Left ventricle myocardium inferior (tissue), 1 donor: ENCODE measurements at regions not wholly inside any gene's neighbourhood (a gene's known extent, or its start where the extent isn't known, plus 50 kb on each side); places are given as distances from the start of the nearest gene placed in this dataset.

ENCODE experiments used
- DNase-seq: peaks from one replicate; pipeline ENCODE4 v3.0.0-alpha.2; 2020
- H3K27ac ChIP-seq: fragments of 200-600 bp; replicated peaks from 2 replicates; pipeline ENCODE4 v1.8.0; 2021
- H3K27me3 ChIP-seq: fragments of 200-600 bp; 2 replicates; pipeline ENCODE4 v1.8.0; 2021; ENCODE audit warnings: low read depth
- H3K36me3 ChIP-seq: fragments of 200-600 bp; 2 replicates; pipeline ENCODE4 v1.8.0; 2021
- H3K4me1 ChIP-seq: fragments of 200-600 bp; 2 replicates; pipeline ENCODE4 v1.8.0; 2021
- H3K4me3 ChIP-seq: fragments of 200-600 bp; 2 replicates; pipeline ENCODE4 v1.8.0; 2021; ENCODE audit warnings: mild to moderate bottlenecking, moderate library complexity
- H3K9me3 ChIP-seq: fragments of 200-600 bp; replicated peaks from 2 replicates; pipeline ENCODE4 v1.8.0; 2021
- intact Hi-C: fragments of 100-400 bp; cut with micrococcal nuclease; formaldehyde crosslinking; loops from one replicate; pipeline ENCODE4 v1.11.0; 2022
- TF ChIP-seq, protein P1 (sequence below): fragments of 200-600 bp; IDR thresholded peaks from 2 replicates; pipeline ENCODE4 v1.8.0; 2021; ENCODE audit warnings: antibody characterized with exemption, mild to moderate bottlenecking, borderline replicate concordance
- donor health status: DM: no; HTN: yes; CAD: no; lungs with severe emphysema.

DNA sequence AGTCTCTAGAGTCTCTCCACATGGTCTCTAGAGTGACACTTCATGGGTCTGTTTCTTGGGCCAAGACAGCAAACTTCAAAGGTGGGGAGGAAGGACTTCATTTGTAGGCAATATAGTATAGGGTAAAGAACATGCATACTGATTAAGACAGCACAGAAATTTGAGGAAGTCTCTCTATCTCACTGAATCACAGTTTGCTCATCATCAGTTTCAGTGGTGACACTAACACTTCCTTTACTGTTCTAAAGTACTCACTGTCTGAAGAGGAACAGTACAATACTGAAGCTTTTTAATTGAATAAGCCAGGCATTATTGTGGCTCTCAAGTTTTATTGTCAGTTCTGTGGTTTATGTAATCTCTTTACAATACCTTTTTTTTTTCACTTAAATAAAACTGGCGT is 656.4 kb upstream of the CDH8 start:
- intact Hi-C loops = no loop called here
- Histone ChIP-seq H3K4me1 (no peaks in the 10 kb centered on the region), H3K9me3 (peaks cover 42% of the 10 kb centered on the region), H3K27me3 (no peaks in the 10 kb centered on the region), H3K4me3 (no peak overlapping the region), H3K27ac (no peak overlapping the region), H3K36me3 (no peaks in the 10 kb centered on the region)
- TF ChIP-seq, protein P1, sequence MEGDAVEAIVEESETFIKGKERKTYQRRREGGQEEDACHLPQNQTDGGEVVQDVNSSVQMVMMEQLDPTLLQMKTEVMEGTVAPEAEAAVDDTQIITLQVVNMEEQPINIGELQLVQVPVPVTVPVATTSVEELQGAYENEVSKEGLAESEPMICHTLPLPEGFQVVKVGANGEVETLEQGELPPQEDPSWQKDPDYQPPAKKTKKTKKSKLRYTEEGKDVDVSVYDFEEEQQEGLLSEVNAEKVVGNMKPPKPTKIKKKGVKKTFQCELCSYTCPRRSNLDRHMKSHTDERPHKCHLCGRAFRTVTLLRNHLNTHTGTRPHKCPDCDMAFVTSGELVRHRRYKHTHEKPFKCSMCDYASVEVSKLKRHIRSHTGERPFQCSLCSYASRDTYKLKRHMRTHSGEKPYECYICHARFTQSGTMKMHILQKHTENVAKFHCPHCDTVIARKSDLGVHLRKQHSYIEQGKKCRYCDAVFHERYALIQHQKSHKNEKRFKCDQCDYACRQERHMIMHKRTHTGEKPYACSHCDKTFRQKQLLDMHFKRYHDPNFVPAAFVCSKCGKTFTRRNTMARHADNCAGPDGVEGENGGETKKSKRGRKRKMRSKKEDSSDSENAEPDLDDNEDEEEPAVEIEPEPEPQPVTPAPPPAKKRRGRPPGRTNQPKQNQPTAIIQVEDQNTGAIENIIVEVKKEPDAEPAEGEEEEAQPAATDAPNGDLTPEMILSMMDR = no peak
- no peak for DNase-seq

DNA sequence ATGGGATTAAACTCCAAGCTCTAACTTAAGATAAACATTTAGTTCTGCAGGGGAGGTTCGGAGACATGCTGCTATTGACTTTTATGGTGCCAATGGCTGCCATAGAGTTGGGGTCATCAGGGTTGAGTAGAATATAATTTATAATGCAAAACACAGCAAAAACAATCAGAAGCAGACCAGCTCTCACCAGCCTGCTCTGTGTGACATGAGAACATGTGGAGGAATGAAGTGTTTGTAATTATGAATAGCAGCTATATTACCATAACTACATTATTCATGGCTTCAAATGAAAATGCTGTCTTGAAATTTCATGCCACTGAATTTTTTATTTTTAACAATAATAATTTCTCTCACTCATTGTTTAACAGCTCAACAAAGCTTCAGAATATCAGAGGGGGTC is 645.6 kb upstream of the CDH8 start:
- no peaks in the 10 kb centered on the region for H3K27me3 ChIP-seq
- no peak for DNase-seq
- intact Hi-C loops = no loop called here
- no peak overlapping the region for H3K27ac ChIP-seq
- no peaks in the 10 kb centered on the region for H3K4me1 ChIP-seq
- H3K9me3 ChIP-seq = peaks cover 60% of the 10 kb centered on the region
- H3K36me3 ChIP-seq = no peaks in the 10 kb centered on the region
- no peak overlapping the region for H3K4me3 ChIP-seq
- TF ChIP-seq, protein P1 = no peak

DNA sequence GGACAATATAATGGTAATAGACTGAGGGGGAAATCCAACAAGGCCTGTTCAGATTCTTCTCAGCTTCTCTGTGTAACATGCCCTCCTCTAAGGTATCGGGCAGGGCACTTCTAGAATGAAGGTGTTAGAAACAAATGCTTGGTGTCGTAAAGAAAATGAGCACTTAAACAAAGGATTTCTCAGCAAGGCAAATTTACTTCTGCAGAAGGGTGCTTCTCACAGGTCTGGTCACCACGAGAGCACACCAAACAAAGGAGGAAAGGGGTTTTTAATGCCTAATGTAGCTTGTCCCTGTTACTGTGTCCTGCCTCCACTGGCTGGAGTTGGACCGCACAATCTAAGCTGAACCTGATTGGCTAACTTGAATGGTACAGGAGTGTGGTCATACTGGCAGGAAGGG is 642.6 kb upstream of the CDH8 start:
- no peak overlapping the region for H3K4me3 ChIP-seq
- intact Hi-C loops = no loop called here
- TF ChIP-seq, protein P1 = no peak
- peaks cover 49% of the 10 kb centered on the region for H3K9me3 ChIP-seq
- no peak overlapping the region for H3K27ac ChIP-seq
- no peak for DNase-seq
- no peaks in the 10 kb centered on the region for H3K27me3 ChIP-seq
- no peaks in the 10 kb centered on the region for H3K4me1 ChIP-seq
- H3K36me3 ChIP-seq = no peaks in the 10 kb centered on the region

DNA sequence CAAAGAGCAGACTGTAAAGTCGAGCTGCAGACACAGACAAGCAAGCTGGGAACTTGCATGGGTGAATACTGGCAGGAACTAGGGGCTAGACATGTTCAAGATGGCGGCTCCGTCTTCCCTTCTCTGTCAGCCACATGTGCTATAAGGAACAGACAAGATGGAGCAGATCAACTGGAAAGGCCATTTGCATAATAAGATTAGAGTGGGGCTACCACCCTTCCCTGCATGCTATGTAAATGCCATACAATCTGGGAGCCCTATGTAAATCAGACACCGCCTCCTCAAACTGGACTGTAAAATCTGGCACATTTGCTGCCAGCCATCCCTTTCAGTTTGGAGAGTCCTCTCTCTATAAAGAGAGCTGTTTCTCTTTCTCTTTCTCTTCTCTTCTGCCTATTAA is 640.1 kb upstream of the CDH8 start:
- Histone ChIP-seq H3K27ac (no peak overlapping the region), H3K36me3 (no peaks in the 10 kb centered on the region), H3K27me3 (no peaks in the 10 kb centered on the region), H3K4me1 (no peaks in the 10 kb centered on the region), H3K4me3 (no peak overlapping the region), H3K9me3 (peaks cover 43% of the 10 kb centered on the region)
- no peak for DNase-seq
- intact Hi-C loops = no loop called here
- TF ChIP-seq, protein P1 = no peak

DNA sequence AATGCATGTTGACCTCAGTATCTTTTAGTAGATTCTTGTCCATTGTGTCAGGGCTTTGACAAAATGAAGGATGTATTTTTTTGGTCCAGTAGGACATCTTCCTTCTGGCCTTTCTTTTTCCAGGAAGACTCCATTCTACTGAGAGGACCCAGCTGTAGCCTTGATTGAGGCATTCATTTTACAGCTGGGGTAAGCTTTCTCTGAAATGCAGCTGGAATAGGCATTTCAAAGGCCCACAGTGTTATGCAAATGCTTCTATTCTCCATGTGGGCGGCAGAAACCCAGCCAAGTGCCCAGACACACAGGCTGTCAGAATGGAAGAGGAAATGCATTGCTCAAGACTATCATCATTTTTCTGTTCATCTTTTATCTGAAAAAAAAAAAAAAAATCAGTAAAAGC is 629.0 kb upstream of the CDH8 start:
- no peaks in the 10 kb centered on the region for H3K27me3 ChIP-seq
- no peaks in the 10 kb centered on the region for H3K4me1 ChIP-seq
- no peak for DNase-seq
- peaks cover 12% of the 10 kb centered on the region for H3K9me3 ChIP-seq
- no peak overlapping the region for H3K4me3 ChIP-seq
- no peaks in the 10 kb centered on the region for H3K36me3 ChIP-seq
- H3K27ac ChIP-seq = no peak overlapping the region
- intact Hi-C loops = no loop called here
- TF ChIP-seq, protein P1 = no peak

DNA sequence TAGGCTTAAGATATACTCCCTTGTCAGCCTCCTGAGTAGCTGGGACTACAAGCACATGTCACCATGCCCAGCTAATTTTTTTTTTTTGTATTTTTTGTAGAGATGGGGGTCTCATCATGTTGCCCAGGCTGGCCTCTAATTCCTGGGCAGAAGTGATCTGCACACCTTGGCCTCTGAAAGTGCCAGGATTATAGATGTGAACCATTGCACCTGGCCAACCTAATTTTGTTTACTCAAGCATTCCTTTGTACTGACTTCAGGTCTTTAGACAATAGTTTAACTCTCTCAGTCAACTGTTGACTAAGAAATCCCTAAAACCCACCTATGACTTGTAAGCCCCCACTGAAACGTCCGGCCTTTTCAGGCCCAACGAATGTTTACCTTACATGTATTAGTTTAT is 628.3 kb upstream of the CDH8 start:
- intact Hi-C loops = no loop called here
- no peaks in the 10 kb centered on the region for H3K27me3 ChIP-seq
- TF ChIP-seq, protein P1 = no peak
- no peak overlapping the region for H3K27ac ChIP-seq
- DNase-seq = no peak
- H3K36me3 ChIP-seq = no peaks in the 10 kb centered on the region
- no peak overlapping the region for H3K4me3 ChIP-seq
- peaks cover 7% of the 10 kb centered on the region for H3K9me3 ChIP-seq
- H3K4me1 ChIP-seq = no peaks in the 10 kb centered on the region
